IMR-90 (cell line): ENCODE measurements at regions not wholly inside any gene's neighbourhood (a gene's known extent, or its start where the extent isn't known, plus 50 kb on each side); places are given as distances from the start of the nearest gene placed in this dataset.

ENCODE experiments used
- ATAC-seq: fragments of 200-7000 bp; cut with Tn5 transposase; 2 replicates; pipeline ENCODE4 v1.9.1; 2020; ENCODE audit warnings: low read depth, mild to moderate bottlenecking, moderate library complexity
- BruUV-seq: library from RNA; stranded (reverse); fragments of 400-500 nt; replicated peaks from 2 replicates; lab custom pipeline; 2021; lab: Mats Ljungman, UMichigan
- CTCF ChIA-PET: fragments of 300-600 bp; formaldehyde crosslinking; extraction: SDS; loops from one replicate; lab custom pipeline; 2021; ENCODE audit warnings: antibody characterized with exemption; lab: Yijun Ruan, JAX
- POLR2A ChIA-PET: fragments of 300-600 bp; sonication (Branson Sonifier 250); formaldehyde crosslinking; loops from one replicate; lab custom pipeline; 2022; ENCODE audit warnings: antibody characterized with exemption; ENCODE audit not compliant: unreplicated experiment; lab: Charles Lee
- DNase-seq: peaks from one replicate; pipeline ENCODE4 v3.0.0; 2013
- H2AFZ ChIP-seq: replicated peaks from 2 replicates; pipeline ENCODE3; 2013; ENCODE audit warnings: low read length, mild to moderate bottlenecking; ENCODE audit not compliant: poor library complexity
- H2AK5ac ChIP-seq: 2 replicates; pipeline ENCODE4 v1.6.1; 2013; ENCODE audit warnings: low read depth, low read length, inconsistent platforms
- H2AK9ac ChIP-seq: replicated peaks from 2 replicates; pipeline ENCODE3; 2013; ENCODE audit warnings: mild to moderate bottlenecking, low read depth, low read length, moderate library complexity; ENCODE audit not compliant: poor library complexity
- H2BK120ac ChIP-seq: 2 replicates; pipeline ENCODE4 v1.6.1; 2013; ENCODE audit warnings: low read depth, low read length, inconsistent platforms
- H2BK15ac ChIP-seq: 3 replicates; pipeline ENCODE4 v1.6.1; 2013; ENCODE audit warnings: low read depth, low read length, inconsistent platforms
- H2BK20ac ChIP-seq: 2 replicates; pipeline ENCODE4 v1.6.1; 2013; ENCODE audit warnings: low read depth, mild to moderate bottlenecking, inconsistent platforms, low read length, moderate library complexity
- H2BK5ac ChIP-seq: 2 replicates; pipeline ENCODE4 v1.6.1; 2013; ENCODE audit warnings: mild to moderate bottlenecking, low read depth, low read length, inconsistent platforms; ENCODE audit not compliant: poor library complexity, severe bottlenecking
- H3K14ac ChIP-seq: replicated peaks from 2 replicates; pipeline ENCODE4 v1.6.1; 2013; ENCODE audit warnings: low read depth, low read length, inconsistent platforms
- H3K18ac ChIP-seq: 2 replicates; pipeline ENCODE4 v1.6.1; 2013; ENCODE audit warnings: low read depth, low read length, control low read depth
- H3K23ac ChIP-seq: 2 replicates; pipeline ENCODE4 v1.6.1; 2013; ENCODE audit warnings: low read depth, low read length, inconsistent platforms
- H3K27ac ChIP-seq: 2 replicates; pipeline ENCODE4 v1.5.1; 2013; ENCODE audit warnings: mild to moderate bottlenecking, control low read depth, low read length; ENCODE audit not compliant: insufficient read depth
- H3K27me3 ChIP-seq: 2 replicates; pipeline ENCODE4 v1.6.1; 2013; ENCODE audit warnings: low read length; ENCODE audit not compliant: control insufficient read depth, insufficient read depth
- H3K36me3 ChIP-seq: 2 replicates; pipeline ENCODE4 v1.6.1; 2013; ENCODE audit warnings: low read length, mixed read lengths; ENCODE audit not compliant: control insufficient read depth, insufficient read depth
- H3K4ac ChIP-seq: 2 replicates; pipeline ENCODE4 v1.6.1; 2013; ENCODE audit warnings: low read depth, low read length, inconsistent platforms
- H3K4me1 ChIP-seq: 2 replicates; pipeline ENCODE4 v1.6.1; 2013; ENCODE audit warnings: low read length, mixed read lengths; ENCODE audit not compliant: control insufficient read depth, insufficient read depth
- H3K4me2 ChIP-seq: 2 replicates; pipeline ENCODE4 v1.6.1; 2013; ENCODE audit warnings: low read depth, mild to moderate bottlenecking, control low read depth, low read length, moderate library complexity
- H3K4me3 ChIP-seq: 2 replicates; pipeline ENCODE4 v1.5.1; 2013; ENCODE audit warnings: low read depth, mild to moderate bottlenecking, control low read depth, low read length, moderate library complexity; ENCODE audit not compliant: insufficient read depth
- H3K56ac ChIP-seq: 2 replicates; pipeline ENCODE4 v1.6.1; 2013; ENCODE audit warnings: low read length, inconsistent platforms; ENCODE audit not compliant: insufficient read depth; ENCODE audit errors: extremely low read depth
- H3K79me1 ChIP-seq, 2 experiments: 2 replicates each; pipeline ENCODE4 v1.6.1; 2013; ENCODE audit warnings: low read length in 2 of 2, inconsistent platforms in 1 of 2, low read depth in 1 of 2
- H3K9ac ChIP-seq: 2 replicates; pipeline ENCODE4 v1.6.1; 2013; ENCODE audit warnings: low read depth, low read length, control low read depth
- H3K9me1 ChIP-seq: 2 replicates; pipeline ENCODE4 v1.6.1; 2013; ENCODE audit warnings: low read length, inconsistent platforms; ENCODE audit not compliant: insufficient read depth
- H3K9me3 ChIP-seq: 2 replicates; pipeline ENCODE4 v1.6.1; 2013; ENCODE audit warnings: low read length; ENCODE audit not compliant: control insufficient read depth, insufficient read depth
- H4K20me1 ChIP-seq: 2 replicates; pipeline ENCODE4 v1.6.1; 2013; ENCODE audit warnings: low read length, inconsistent platforms; ENCODE audit not compliant: insufficient read depth
- H4K5ac ChIP-seq: 2 replicates; pipeline ENCODE4 v1.6.1; 2013; ENCODE audit warnings: mild to moderate bottlenecking, low read depth, low read length, control low read depth
- H4K8ac ChIP-seq, 2 experiments: 2 replicates each; pipeline ENCODE4 v1.6.1; 2013; ENCODE audit warnings: low read depth in 2 of 2, low read length in 2 of 2, control low read depth in 1 of 2, inconsistent platforms in 1 of 2
- H4K91ac ChIP-seq: 2 replicates; pipeline ENCODE4 v1.6.1; 2013; ENCODE audit warnings: low read depth, low read length, inconsistent platforms; ENCODE audit not compliant: insufficient read depth
- BHLHE40 ChIP-seq: fragments of 150-350 bp; IDR thresholded peaks from 2 replicates; pipeline ENCODE4 v1.6.1; 2016; ENCODE audit warnings: mild to moderate bottlenecking, low read depth, low read length
- FOS ChIP-seq: fragments of 150-350 bp; IDR thresholded peaks from 2 replicates; pipeline ENCODE4 v1.6.1; 2016; ENCODE audit warnings: low read depth, low read length
- MXI1 ChIP-seq: IDR thresholded peaks from 2 replicates; pipeline ENCODE4 v1.6.1; 2012; ENCODE audit warnings: low read depth, mild to moderate bottlenecking, low read length, moderate library complexity, borderline replicate concordance
- USF2 ChIP-seq: fragments of 150-350 bp; IDR thresholded peaks from 2 replicates; pipeline ENCODE4 v1.6.1; 2017; ENCODE audit warnings: mild to moderate bottlenecking, antibody characterized with exemption, low read length, low read depth
- WGBS, 2 experiments: methylation state at CpG; one replicate each; pipeline versions ENCODE4 v1.1.5 to v1.1.7; 2013; ENCODE audit warnings: missing lambda C conversion rate in 2 of 2; ENCODE audit not compliant: insufficient read length in 1 of 2; ENCODE audit errors: extremely low coverage in 2 of 2; 5-methylcytosine and 5-hydroxymethylcytosine counted together
- dilution Hi-C: fragments of 300-500 bp; cut with HindIII; formaldehyde crosslinking; loops from one replicate; pipeline ENCODE4 v1.14.3; 2018; ENCODE audit warnings: low sequenced_read_pairs; ENCODE audit not compliant: unreplicated experiment
- in situ Hi-C: fragments of 300-500 bp; cut with MboI; formaldehyde crosslinking; loops from 3 replicates; pipeline ENCODE4 v1.14.3; 2019; ENCODE audit warnings: low sequenced_read_pairs, inconsistent platforms, mixed read lengths
- intact Hi-C: fragments of 100-400 bp; cut with micrococcal nuclease; formaldehyde crosslinking; loops from 2 replicates; pipeline ENCODE4 v1.10.0; 2022

GRCh38 chr20:51945177-51945576, 142.9 kb upstream of the SALL4 start:
- no peak overlapping the region for H2BK20ac ChIP-seq
- no peak for ATAC-seq
- H2AFZ ChIP-seq, result no peak overlapping the region
- H4K20me1 ChIP-seq, result no peaks in the 10 kb centered on the region
- H3K23ac ChIP-seq, result no peak overlapping the region
- in situ Hi-C loops, result no loop called here
- no peak overlapping the region for H3K4ac ChIP-seq
- intact Hi-C loops, result no loop called here
- no peaks in the 10 kb centered on the region for H3K79me1 ChIP-seq
- BruUV-seq, result no TSS peak
- no peak overlapping the region for H2BK5ac ChIP-seq
- H3K4me3 ChIP-seq, result no peak overlapping the region
- 0 out of 2 replicates have a peak, but pooled peaks cover 1% of the 10 kb centered on the region for H3K4me1 ChIP-seq
- dilution Hi-C loops, result no loop called here
- CTCF ChIA-PET, result no interaction called here
- no peak overlapping the region for H2BK120ac ChIP-seq
- no peak for DNase-seq
- H2BK15ac ChIP-seq, result no peak overlapping the region
- H3K27me3 ChIP-seq, result no peaks in the 10 kb centered on the region
- no peak overlapping the region for H3K18ac ChIP-seq
- no peak overlapping the region for H2AK5ac ChIP-seq
- no peak overlapping the region for H3K56ac ChIP-seq
- no peak overlapping the region for H3K4me2 ChIP-seq
- H3K9me1 ChIP-seq, result no peaks in the 10 kb centered on the region
- no peak overlapping the region for H4K5ac ChIP-seq
- no peak overlapping the region for H3K9ac ChIP-seq
- H3K36me3 ChIP-seq, result no peaks in the 10 kb centered on the region
- H3K27ac ChIP-seq, result no peak overlapping the region
- H3K9me3 ChIP-seq, result no peaks in the 10 kb centered on the region
- WGBS, 2 experiments, result 100% methylated on average over 1 of the region's 5 CpGs; no CpG with 5 or more reads in 1 of the 2 experiments
- TF ChIP-seq FOS (no peak), MXI1 (no peak), BHLHE40 (no peak), USF2 (no peak)
- POLR2A ChIA-PET, result no interaction called here
- no peak overlapping the region for H4K91ac ChIP-seq
- no peak overlapping the region for H3K14ac ChIP-seq
- no peak overlapping the region for H2AK9ac ChIP-seq
- H4K8ac ChIP-seq, result no peak overlapping the region
